Stimulated activated CD4-positive, alpha-beta T cell treated with anti-CD3 and anti-CD28 coated beads, Interleukin-12 subunit alpha, Interleukin-12 subunit beta, amount 100 ng/mL, for 48 hours (primary cell): ENCODE measurements at regions not wholly inside any gene's neighbourhood (a gene's known extent, or its start where the extent isn't known, plus 50 kb on each side); places are given as distances from the start of the nearest gene placed in this dataset.

Experiments used
- DNase-seq, 3 donors: peaks; one replicate each; pipeline ENCODE4 v3.0.0-alpha.2; 2020; ENCODE audit warnings: low read depth in 2 of 3, low spot score in 1 of 3

- DNase-seq, result no peak
Observed at GRCh38 chr18:2406544-2406943, 164.8 kb downstream of the METTL4 start.

DNA sequence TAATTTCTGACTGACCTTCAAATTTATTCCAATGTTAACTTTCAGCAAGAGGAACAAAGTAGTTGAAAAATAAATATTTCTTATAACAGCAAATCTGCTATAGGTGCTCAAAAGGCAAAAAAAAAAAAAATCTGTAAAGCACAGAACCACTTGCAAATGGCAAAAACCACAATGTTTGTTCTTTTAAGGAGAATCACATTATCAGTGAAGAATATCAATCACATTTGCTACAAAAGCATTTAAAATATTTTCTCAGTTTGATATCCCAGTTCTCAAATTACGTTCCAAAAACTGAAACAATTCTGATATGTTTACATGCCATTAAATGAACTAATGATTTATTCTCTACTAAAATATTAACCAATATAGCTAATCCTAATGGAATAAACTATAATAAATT, 163.3 kb downstream of the METTL4 start:
- no peak for DNase-seq

GRCh38 chr18:2409906-2410305, 161.4 kb downstream of the METTL4 start:
- DNase-seq, result no peak

DNA sequence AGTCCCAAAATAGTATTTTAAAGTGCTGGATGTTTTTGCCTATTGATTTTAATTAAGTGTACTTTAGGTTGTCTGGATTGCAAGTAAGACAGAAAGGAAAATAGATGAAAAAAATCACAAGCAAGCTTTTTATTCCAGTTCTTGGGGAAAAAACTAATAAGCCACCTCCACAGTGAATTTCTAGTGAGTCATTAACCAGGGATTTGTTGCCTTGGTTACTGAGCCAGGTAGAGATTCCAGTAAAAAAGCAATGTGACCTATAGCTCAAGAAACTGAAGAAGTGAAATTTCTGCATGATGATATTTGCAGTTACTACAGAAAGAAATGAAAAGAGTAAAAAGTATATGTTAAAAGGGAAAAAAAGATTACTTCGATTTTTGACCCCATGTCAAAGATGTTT, 160.6 kb downstream of the METTL4 start:
- no peak for DNase-seq

DNA sequence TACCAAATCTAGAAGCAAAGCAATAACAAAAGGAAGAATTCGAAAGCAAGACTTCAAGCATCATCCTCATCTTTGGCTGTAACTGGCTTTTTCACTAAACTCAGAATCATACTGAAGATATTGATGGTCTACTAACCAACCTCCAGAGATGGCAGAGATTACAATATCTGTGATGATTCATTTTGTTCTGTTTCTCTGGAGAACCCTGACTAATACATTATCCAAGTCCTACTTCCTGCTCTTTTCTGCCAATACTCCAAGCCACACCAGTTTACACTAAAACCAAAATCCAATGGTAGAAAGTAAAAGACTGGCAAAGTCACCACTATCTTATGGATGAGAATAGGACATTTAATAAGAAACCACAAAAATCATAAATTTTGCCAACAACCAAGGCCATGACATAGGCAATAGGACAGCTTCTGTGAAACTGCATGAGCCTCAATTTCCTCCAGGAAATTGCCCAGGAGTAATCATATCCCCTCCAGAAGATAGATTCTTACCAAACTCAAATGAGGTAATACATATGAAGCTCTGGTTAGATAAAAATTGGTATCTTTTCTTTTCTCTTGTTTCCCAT, 159.8 kb downstream of the METTL4 start:
- no peak for DNase-seq

GRCh38 chr18:2412281-2412680, 159.0 kb downstream of the METTL4 start:
- DNase-seq, result no peak

DNA sequence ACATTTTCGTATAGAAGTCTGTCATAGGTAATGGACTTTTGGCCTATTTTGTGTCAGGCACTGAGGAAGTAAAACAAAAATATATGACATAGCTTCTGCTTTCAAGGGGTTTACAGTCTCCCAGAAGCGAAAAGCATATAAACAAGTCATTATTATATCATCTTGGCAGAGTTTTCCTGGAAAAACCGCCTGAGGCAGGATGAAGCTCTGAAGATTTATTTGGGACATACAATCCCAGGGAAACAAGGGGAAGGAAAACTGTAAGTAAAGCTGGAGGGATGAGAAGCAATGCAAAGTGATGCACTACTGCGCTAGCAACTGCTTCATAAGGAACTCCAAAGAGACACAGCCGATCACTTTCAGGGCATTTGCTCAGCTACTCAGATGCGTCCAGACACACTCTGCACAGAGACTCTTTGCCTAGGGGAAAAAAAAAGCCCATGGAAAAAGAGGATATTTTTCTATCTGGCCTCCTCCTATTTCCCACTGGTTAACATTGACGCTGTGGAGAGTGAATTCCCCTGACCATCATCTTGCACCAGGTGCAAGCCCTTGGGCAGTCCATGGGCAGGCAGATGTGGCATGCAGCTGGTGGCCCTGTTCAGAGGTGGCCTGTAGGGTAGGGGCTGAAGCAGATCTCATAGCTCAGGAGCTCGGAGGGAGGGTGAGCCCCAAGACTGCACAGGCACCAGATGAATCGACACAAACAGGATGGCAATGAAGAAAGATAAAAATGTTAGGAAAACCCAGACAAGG, 158.1 kb downstream of the METTL4 start:
- no peak for DNase-seq

DNA sequence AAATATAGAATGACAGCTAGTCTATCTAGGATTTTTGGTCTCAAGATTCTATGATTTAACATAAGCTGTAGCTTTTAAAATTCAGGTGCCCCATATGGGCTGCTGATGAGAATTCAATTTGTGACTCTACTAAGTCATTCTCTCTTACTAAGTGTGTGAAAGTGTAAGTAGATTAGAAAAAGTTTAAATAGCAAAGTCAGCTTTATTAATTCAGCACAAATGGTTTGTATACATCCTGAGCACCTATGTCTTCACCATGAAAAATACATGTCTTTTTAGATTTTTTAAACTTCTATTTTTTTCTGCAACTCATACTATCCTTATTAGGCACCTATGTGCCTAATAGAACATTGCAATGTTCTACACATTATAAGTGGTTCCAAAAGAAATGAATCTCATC, 157.1 kb downstream of the METTL4 start:
- no peak for DNase-seq

DNA sequence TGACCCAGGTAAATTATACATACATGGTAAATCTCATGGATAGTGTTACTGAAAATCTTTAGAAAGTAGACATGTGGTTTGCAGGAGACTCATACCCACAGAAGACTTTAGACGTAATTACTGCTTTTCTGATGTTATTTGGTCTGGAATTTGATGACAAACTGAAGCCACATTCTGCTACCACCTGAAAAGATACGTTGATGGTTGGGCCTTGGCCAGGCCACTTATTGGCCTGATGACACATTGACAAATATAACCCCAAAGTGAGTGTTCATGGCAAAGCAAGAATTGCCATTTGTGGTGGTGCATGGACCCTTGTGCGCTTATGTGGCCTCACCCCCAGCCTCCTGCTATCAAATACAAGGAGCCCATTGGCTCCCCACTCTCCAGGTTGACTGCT, 155.6 kb downstream of the METTL4 start:
- no peak for DNase-seq

DNA sequence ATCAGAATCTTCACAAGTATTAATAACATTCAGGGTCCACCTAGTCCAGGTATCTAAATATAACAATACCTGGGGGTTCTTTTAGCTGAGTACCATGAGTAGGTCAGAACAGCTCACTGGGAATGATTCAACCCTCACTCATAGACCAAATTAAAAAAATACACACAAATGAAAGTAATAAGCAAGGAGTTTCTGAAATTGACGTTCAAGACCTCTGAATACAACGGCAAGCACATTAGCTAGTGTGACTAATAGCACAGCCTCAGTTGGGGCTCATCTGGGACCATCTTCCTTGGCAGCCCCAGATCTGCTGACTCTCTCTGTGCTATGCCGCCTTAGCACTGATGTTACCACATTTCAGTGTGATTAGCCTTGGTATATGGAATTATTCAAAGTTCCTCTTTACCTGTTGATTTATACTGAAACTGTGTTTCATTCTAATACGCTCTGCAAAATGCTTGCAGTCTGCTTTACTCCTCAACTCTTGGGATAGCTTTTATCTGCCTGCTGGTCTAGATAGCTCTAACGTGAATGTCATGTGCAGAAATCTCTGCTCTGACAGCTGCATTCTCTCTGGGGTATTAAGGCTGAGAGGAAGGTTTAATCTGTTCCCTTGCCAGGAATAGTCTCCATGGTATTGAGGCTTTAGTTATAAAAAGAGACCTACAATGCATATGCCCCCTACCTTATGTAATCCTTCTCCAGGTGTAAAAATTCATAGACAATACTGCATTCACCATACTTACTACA, 153.3 kb downstream of the METTL4 start:
- no peak for DNase-seq

GRCh38 chr18:2420367-2420766, 150.9 kb downstream of the METTL4 start:
- no peak for DNase-seq

- DNase-seq, result no peak
Observed at GRCh38 chr18:2423761-2424160, 147.5 kb downstream of the METTL4 start.

- DNase-seq, result no peak
Observed at GRCh38 chr18:2424420-2424819, 146.9 kb downstream of the METTL4 start.

DNA sequence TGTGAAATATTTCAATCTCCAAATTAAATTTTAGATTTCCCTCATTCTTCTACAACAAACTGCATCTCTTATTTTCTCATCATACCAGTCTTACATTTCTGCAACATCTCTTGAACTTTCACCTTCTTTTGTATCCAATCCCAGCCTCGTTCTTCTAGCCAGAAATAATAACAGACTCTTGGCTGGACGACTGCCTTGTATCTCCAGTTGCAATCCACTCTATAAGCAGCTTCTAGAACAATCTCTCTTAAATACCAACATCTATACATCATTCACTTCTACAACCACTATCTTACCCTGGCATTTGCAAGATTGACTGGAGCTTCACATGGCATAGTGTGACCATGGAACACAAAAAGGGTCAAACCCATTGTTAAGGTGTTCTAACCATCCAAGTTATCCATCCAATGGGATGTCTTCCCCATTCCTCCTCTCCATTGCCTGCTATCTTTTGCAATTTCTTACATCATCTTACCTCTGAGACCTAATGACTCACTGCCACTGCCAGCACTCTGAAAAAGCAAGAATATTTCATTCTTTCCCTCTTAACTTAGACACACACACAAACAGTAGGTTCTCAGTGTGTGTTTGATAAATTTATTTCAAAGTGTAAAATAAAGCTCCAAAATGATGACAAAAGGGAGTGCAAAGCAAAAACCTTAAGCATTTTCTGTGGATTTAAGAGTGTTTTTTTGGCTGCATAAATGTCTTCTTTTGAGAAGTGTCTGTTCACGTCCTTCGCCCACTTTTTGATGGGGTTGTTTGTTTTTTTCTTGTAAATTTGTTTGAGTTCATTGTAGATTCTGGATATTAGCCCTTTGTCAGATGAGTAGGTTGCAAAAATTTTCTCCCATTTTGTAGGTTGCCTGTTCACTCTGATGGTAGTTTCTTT, 145.6 kb downstream of the METTL4 start:
- no peak for DNase-seq

- no peak for DNase-seq
Observed at GRCh38 chr18:2430191-2430590, 141.1 kb downstream of the METTL4 start.

- DNase-seq, result no peak
Observed at GRCh38 chr18:2431806-2432205, 139.5 kb downstream of the METTL4 start.

- no peak for DNase-seq
Observed at GRCh38 chr18:2433366-2433765, 137.9 kb downstream of the METTL4 start.

DNA sequence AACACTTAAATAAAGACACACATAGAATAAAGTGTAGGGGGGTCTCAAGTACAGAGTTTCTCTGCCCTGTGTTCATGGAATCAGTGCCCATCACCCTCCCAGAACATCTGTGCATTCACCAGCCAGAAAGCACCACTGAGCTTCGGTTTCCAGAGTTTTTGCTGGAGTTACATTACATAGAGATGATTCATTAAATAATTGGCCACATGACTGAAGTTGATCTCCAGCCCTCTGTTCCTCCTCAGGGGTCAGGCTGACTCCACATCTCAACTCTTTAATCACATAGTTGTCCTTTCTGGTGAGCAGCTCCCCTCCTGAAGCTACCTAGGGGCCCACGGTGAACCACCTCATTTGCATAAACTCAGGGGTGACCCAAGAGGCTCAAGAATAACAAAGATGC, 129.8 kb downstream of the METTL4 start:
- DNase-seq, result no peak

DNA sequence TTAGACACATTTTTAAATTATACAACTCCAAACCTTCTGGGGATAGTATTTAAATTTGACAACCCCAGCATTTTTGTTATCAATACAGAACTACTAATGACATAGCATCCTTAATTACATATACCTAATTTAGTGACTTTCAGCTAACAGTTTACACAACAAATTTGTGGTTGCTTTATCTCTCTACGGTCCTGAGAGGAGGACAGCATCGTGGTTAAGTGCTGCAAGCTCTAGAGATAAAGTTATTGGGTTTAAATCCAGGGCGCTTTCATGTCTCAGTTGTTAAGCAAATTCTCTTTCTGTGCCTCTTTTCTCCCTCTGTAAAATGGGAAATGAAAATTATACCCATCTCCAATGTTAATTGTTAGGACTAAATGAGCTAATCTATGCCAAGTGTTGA, 129.3 kb downstream of the METTL4 start:
- no peak for DNase-seq

DNA sequence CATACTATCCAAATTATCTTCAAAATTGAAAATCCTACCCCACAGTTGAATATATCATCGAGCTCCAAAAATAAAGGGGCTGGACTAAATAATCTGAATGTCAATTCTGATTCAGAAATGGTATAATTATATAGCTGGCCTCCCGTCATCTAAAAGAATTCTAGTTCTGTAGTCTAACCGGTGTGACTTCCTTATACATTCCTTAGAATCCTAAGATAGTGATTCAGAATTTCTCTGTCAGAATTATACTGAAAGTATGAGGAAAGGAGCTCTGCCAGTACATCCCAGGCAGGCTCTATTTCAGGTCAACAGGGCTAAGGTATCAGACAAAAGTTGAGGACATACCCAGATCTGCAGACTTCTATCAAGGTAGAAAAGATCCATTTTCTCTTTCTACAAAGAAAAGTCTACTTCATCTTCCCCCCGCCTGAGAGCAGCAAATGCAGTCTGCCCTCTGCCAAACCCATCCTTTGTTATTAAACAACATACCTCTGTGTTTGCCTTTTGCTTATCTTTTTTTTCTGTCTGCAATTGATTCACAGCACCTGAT, 128.5 kb downstream of the METTL4 start:
- no peak for DNase-seq

DNA sequence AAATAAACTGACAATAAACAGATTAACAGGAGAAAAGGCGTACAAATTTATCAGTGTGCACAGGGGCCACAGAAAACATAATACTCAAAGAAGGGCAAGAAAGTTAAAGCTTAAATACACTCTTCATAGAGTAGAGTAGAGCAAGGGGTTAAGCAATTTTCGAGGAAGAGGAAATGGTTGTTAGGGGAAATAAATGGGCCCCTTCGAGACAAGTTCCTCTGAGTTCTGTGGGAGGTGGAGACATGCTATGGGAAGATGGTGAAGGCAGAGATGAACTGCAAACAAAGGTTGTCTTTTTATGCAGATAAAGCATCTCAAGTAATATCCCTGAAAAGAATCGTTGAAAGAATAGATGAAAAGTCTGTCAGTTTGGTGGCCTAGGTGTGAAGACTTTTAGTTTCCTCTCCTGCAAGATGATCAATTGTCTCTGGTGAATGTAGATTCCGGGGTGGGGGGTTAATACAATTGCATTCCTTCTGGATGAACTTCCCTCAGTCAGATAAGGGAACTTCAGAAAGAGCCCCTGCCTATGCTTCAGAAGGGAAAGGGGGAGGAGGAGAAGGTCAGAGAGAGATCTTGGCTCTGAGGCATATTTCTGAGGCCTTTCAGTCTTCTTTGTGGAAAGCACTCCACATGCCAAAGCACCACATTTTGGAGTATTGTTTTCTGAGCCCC, 127.0 kb downstream of the METTL4 start:
- DNase-seq, result no peak
